PC-3 (cell line): ENCODE measurements at regions not wholly inside any gene's neighbourhood (a gene's known extent, or its start where the extent isn't known, plus 50 kb on each side); places are given as distances from the start of the nearest gene placed in this dataset.

ENCODE experiments used
- ATAC-seq: fragments of 200-7000 bp; cut with Tn5 transposase; 2 replicates; pipeline ENCODE4 v1.9.1; 2020; ENCODE audit warnings: mild to moderate bottlenecking, moderate library complexity
- BruUV-seq: library from RNA; stranded (reverse); fragments of 400-500 nt; replicated peaks from 2 replicates; lab custom pipeline; 2021; lab: Mats Ljungman, UMichigan
- CTCF ChIA-PET: fragments of 300-600 bp; sonication (Branson Sonifier 250); formaldehyde crosslinking; loops from one replicate; lab custom pipeline; 2022; ENCODE audit warnings: antibody characterized with exemption; lab: Charles Lee
- POLR2A ChIA-PET: fragments of 300-600 bp; sonication (Branson Sonifier 250); formaldehyde crosslinking; loops from one replicate; lab custom pipeline; 2022; ENCODE audit warnings: antibody characterized with exemption; ENCODE audit not compliant: unreplicated experiment; lab: Charles Lee
- DNase-seq: peaks from one replicate; pipeline ENCODE4 v3.0.0-alpha.2; 2015
- H2AFZ ChIP-seq: fragments of 300-600 bp; sonication (generic); 2 replicates; pipeline ENCODE4 v1.6.0; 2016; ENCODE audit warnings: antibody characterized with exemption, low read length
- H3F3A ChIP-seq: fragments of 300-600 bp; sonication (generic); one replicate; pipeline ENCODE4 v1.6.0; 2017; ENCODE audit warnings: antibody characterized with exemption, low read length, control low read depth, mild to moderate bottlenecking; ENCODE audit not compliant: unreplicated experiment
- H3K27ac ChIP-seq: fragments of 300-600 bp; sonication (generic); 2 replicates; pipeline ENCODE4 v1.5.1; 2016; ENCODE audit warnings: mild to moderate bottlenecking, low read length
- H3K27me3 ChIP-seq: fragments of 300-600 bp; sonication (generic); 2 replicates; pipeline ENCODE4 v1.6.1; 2016; ENCODE audit warnings: low read length, mixed read lengths
- H3K36me3 ChIP-seq: fragments of 300-600 bp; sonication (generic); 2 replicates; pipeline ENCODE4 v1.6.1; 2016; ENCODE audit warnings: low read depth, mixed run types, low read length, mixed read lengths
- H3K4me1 ChIP-seq: fragments of 300-600 bp; sonication (generic); 2 replicates; pipeline ENCODE4 v1.5.1; 2016; ENCODE audit warnings: low read length; ENCODE audit not compliant: insufficient read depth
- H3K4me2 ChIP-seq: fragments of 300-600 bp; sonication (generic); 2 replicates; pipeline ENCODE4 v1.6.0; 2016; ENCODE audit warnings: low read length
- H3K4me3 ChIP-seq: fragments of 300-600 bp; sonication (generic); 2 replicates; pipeline ENCODE4 v1.5.1; 2016; ENCODE audit warnings: mild to moderate bottlenecking, low read length, mixed read lengths
- H3K79me2 ChIP-seq: fragments of 300-600 bp; sonication (generic); 2 replicates; pipeline ENCODE4 v1.6.1; 2017; ENCODE audit warnings: low read length, mixed read lengths
- H3K9ac ChIP-seq: fragments of 300-600 bp; sonication (generic); 2 replicates; pipeline ENCODE4 v1.6.0; 2016; ENCODE audit warnings: mild to moderate bottlenecking, low read length
- H3K9me2 ChIP-seq: fragments of 300-600 bp; sonication (generic); replicated peaks from 2 replicates; pipeline ENCODE4 v1.6.1; 2016; ENCODE audit warnings: mixed run types, low read length, mixed read lengths
- H3K9me3 ChIP-seq: fragments of 300-600 bp; sonication (generic); 2 replicates; pipeline ENCODE4 v1.6.1; 2016; ENCODE audit warnings: low read length, mixed read lengths
- H4K20me1 ChIP-seq: fragments of 300-600 bp; sonication (generic); 2 replicates; pipeline ENCODE4 v1.6.1; 2016; ENCODE audit warnings: low read length, mixed read lengths
- CTCF ChIP-seq: fragments of 300-600 bp; sonication (generic); conservative IDR thresholded peaks from 2 replicates; pipeline ENCODE4 v1.5.1; 2017; ENCODE audit warnings: antibody characterized with exemption, low read depth, mild to moderate bottlenecking, low read length
- EZH2 ChIP-seq: fragments of 300-600 bp; sonication (generic); IDR thresholded peaks from one replicate; pipeline ENCODE4 v1.6.1; 2017; ENCODE audit warnings: antibody characterized with exemption, mild to moderate bottlenecking, low read length; ENCODE audit not compliant: unreplicated experiment
- EZH2phosphoT487 ChIP-seq: fragments of 300-600 bp; sonication (generic); IDR thresholded peaks from 2 replicates; pipeline ENCODE4 v1.6.1; 2018; ENCODE audit warnings: mild to moderate bottlenecking, antibody characterized with exemption, low read length, borderline replicate concordance
- intact Hi-C: fragments of 100-400 bp; cut with micrococcal nuclease; formaldehyde crosslinking; loops from 2 replicates; pipeline ENCODE4 v1.9.0; 2023

GRCh38 chr11:111179184-111179910 lies 66.2 kb upstream of the POU2AF2 start:
- Histone ChIP-seq H4K20me1 (no peaks in the 10 kb centered on the region), H3K9ac (no peak overlapping the region), H3K9me3 (no peaks in the 10 kb centered on the region), H3K4me3 (no peak overlapping the region), H2AFZ (no peak overlapping the region), H3K27ac (no peak overlapping the region), H3K4me2 (no peak overlapping the region), H3K36me3 (no peaks in the 10 kb centered on the region), H3F3A (no peaks in the 10 kb centered on the region), H3K27me3 (peaks cover 41% of the 10 kb centered on the region), H3K9me2 (no peaks in the 10 kb centered on the region), H3K79me2 (no peaks in the 10 kb centered on the region), H3K4me1 (no peaks in the 10 kb centered on the region)
- intact Hi-C loops, result no loop called here
- ATAC-seq, result no peak
- TF ChIP-seq EZH2phosphoT487 (no peak), EZH2 (no peak), CTCF (no peak)
- no TSS peak for BruUV-seq
- CTCF ChIA-PET, result no interaction called here
- DNase-seq, result no peak
- POLR2A ChIA-PET, result interaction anchor here (0.6 kb wide), 1 partner anchor 49 kb away, joined by 3 read pairs; no protein-coding TSS in a partner anchor

GRCh38 chr11:111177037-111177871 lies 68.3 kb upstream of the POU2AF2 start:
- DNase-seq (no peak), ATAC-seq (no peak)
- Histone ChIP-seq H3K9me3 (no peaks in the 10 kb centered on the region), H3K9me2 (no peaks in the 10 kb centered on the region), H3K4me2 (no peak overlapping the region), H3K4me3 (no peak overlapping the region), H3K79me2 (no peaks in the 10 kb centered on the region), H3K36me3 (no peaks in the 10 kb centered on the region), H2AFZ (no peak overlapping the region), H3F3A (no peaks in the 10 kb centered on the region), H3K4me1 (no peaks in the 10 kb centered on the region), H3K9ac (no peak overlapping the region), H4K20me1 (no peaks in the 10 kb centered on the region), H3K27ac (no peak overlapping the region), H3K27me3 (peaks cover 62% of the 10 kb centered on the region)
- ChIA-PET POLR2A (no interaction called here), CTCF (no interaction called here)
- no TSS peak for BruUV-seq
- intact Hi-C loops, result no loop called here
- TF ChIP-seq EZH2phosphoT487, result no peak

- intact Hi-C loops, result no loop called here
- Histone ChIP-seq H3K4me3 (no peak overlapping the region), H3K79me2 (no peaks in the 10 kb centered on the region), H3K4me2 (no peak overlapping the region), H3K4me1 (no peaks in the 10 kb centered on the region), H3K9me2 (no peaks in the 10 kb centered on the region), H3K9ac (no peak overlapping the region), H2AFZ (no peak overlapping the region), H3K9me3 (no peaks in the 10 kb centered on the region), H3K27me3 (peaks cover 68% of the 10 kb centered on the region), H4K20me1 (no peaks in the 10 kb centered on the region), H3K27ac (no peak overlapping the region), H3K36me3 (no peaks in the 10 kb centered on the region), H3F3A (no peaks in the 10 kb centered on the region)
- ATAC-seq (no peak), DNase-seq (no peak)
- ChIA-PET POLR2A (no interaction called here), CTCF (interaction anchor here (0.5 kb wide), 1 partner anchor 711 kb away, joined by 5 read pairs; no protein-coding TSS in a partner anchor)
- TF ChIP-seq EZH2 (no peak), EZH2phosphoT487 (no peak), CTCF (no peak)
- no TSS peak for BruUV-seq
These were observed 68.9 kb upstream of the POU2AF2 start for GRCh38 chr11:111176603-111177002.
